HG03025 (cell line): ENCODE measurements at regions not wholly inside any gene's neighbourhood (a gene's known extent, or its start where the extent isn't known, plus 50 kb on each side); places are given as distances from the start of the nearest gene placed in this dataset.

Experiments
- ATAC-seq: cut with Tn5 transposase; IDR thresholded peaks from one replicate; pipeline ENCODE4 v1.9.1; 2021; ENCODE audit warnings: mild to moderate bottlenecking, moderate library complexity; ENCODE audit not compliant: unreplicated experiment, low FRiP score

- ATAC-seq, result no peak
These were observed 245.1 kb downstream of the GXYLT1 start for GRCh38 chr12:41899577-41899976.

- no peak for ATAC-seq
These were observed 247.1 kb downstream of the GXYLT1 start for GRCh38 chr12:41897593-41897992.

GRCh38 chr12:41893491-41893890, 251.2 kb downstream of the GXYLT1 start:
- no peak for ATAC-seq

GRCh38 chr12:41892302-41892701, 252.4 kb downstream of the GXYLT1 start:
- ATAC-seq, result no peak

- ATAC-seq, result no peak
These were observed 253.4 kb downstream of the GXYLT1 start for GRCh38 chr12:41891226-41891625.

- ATAC-seq, result no peak
These were observed 256.4 kb downstream of the GXYLT1 start for GRCh38 chr12:41888285-41888684.

- no peak for ATAC-seq
These were observed 262.5 kb downstream of the GXYLT1 start for GRCh38 chr12:41881891-41882805.

- no peak for ATAC-seq
These were observed 275.2 kb downstream of the GXYLT1 start for GRCh38 chr12:41869432-41869831.

- ATAC-seq, result no peak
These were observed 277.7 kb downstream of the GXYLT1 start for GRCh38 chr12:41866878-41867430.

GRCh38 chr12:41856228-41856627, 288.4 kb downstream of the GXYLT1 start:
- ATAC-seq, result no peak

- ATAC-seq, result no peak
These were observed 294.6 kb downstream of the GXYLT1 start for GRCh38 chr12:41850046-41850445.

- no peak for ATAC-seq
These were observed 298.0 kb downstream of the GXYLT1 start for GRCh38 chr12:41846718-41847117.

- no peak for ATAC-seq
These were observed 308.3 kb downstream of the GXYLT1 start for GRCh38 chr12:41836416-41836815.

- ATAC-seq, result no peak
These were observed 309.1 kb downstream of the GXYLT1 start for GRCh38 chr12:41835556-41835955.

- no peak for ATAC-seq
These were observed 324.7 kb downstream of the GXYLT1 start for GRCh38 chr12:41819948-41820347.

- no peak for ATAC-seq
These were observed 340.6 kb downstream of the GXYLT1 start for GRCh38 chr12:41804026-41804425.

- no peak for ATAC-seq
These were observed 341.9 kb downstream of the GXYLT1 start for GRCh38 chr12:41802803-41803202.

GRCh38 chr12:41801261-41801660, 343.4 kb downstream of the GXYLT1 start:
- no peak for ATAC-seq

- ATAC-seq, result no peak
These were observed 345.0 kb downstream of the GXYLT1 start for GRCh38 chr12:41799671-41800070.

- no peak for ATAC-seq
These were observed 348.8 kb downstream of the GXYLT1 start for GRCh38 chr12:41795910-41796309.

- ATAC-seq, result no peak
These were observed 349.5 kb downstream of the GXYLT1 start for GRCh38 chr12:41795051-41795600.

GRCh38 chr12:41794336-41794735, 350.3 kb downstream of the GXYLT1 start:
- ATAC-seq, result no peak
